GM21529 (cell line): ENCODE measurements at regions not wholly inside any gene's neighbourhood (a gene's known extent, or its start where the extent isn't known, plus 50 kb on each side); places are given as distances from the start of the nearest gene placed in this dataset.
A peak's percentile ranks its signal among the peaks of the same experiment; 100 is the strongest.

Experiments
- ATAC-seq: cut with Tn5 transposase; IDR thresholded peaks from one replicate; pipeline ENCODE4 v1.9.1; 2021; ENCODE audit not compliant: unreplicated experiment

- ATAC-seq: no peak
Observed at GRCh38 chr3:150040097-150040496, 69.4 kb upstream of the PFN2 start.

- no peak for ATAC-seq
Observed at GRCh38 chr3:150038830-150039229, 68.1 kb upstream of the PFN2 start.

- ATAC-seq: no peak
Observed at GRCh38 chr3:150036780-150037179, 66.1 kb upstream of the PFN2 start.

- ATAC-seq: no peak
Observed at GRCh38 chr3:150035910-150036612, 65.4 kb upstream of the PFN2 start.

- no peak for ATAC-seq
Observed at GRCh38 chr3:150035301-150035779, 64.6 kb upstream of the PFN2 start.

- ATAC-seq: no peak
Observed at GRCh38 chr3:150033721-150034120, 63.0 kb upstream of the PFN2 start.

GRCh38 chr3:150030841-150031240 lies 60.1 kb upstream of the PFN2 start:
- ATAC-seq: no peak

- ATAC-seq: no peak
Observed at GRCh38 chr3:150023239-150023636, 52.5 kb upstream of the PFN2 start.

- peak; percentile 92 for ATAC-seq
Observed at GRCh38 chr3:150022381-150023238, 51.9 kb upstream of the PFN2 start.

- no peak for ATAC-seq
Observed at GRCh38 chr3:150020527-150020926, 49.8 kb upstream of the PFN2 start.
